DND-41 (cell line): ENCODE measurements at regions not wholly inside any gene's neighbourhood (a gene's known extent, or its start where the extent isn't known, plus 50 kb on each side); places are given as distances from the start of the nearest gene placed in this dataset.

Source experiments
- CTCF ChIP-seq: IDR thresholded peaks from 2 replicates; pipeline ENCODE4 v1.5.1; 2012; ENCODE audit warnings: borderline replicate concordance, low read length, moderate library complexity, mild to moderate bottlenecking; ENCODE audit not compliant: poor library complexity, severe bottlenecking; ENCODE audit errors: extremely low read depth
- EZH2 ChIP-seq: IDR thresholded peaks from 3 replicates; pipeline ENCODE4 v1.6.1; 2012; ENCODE audit warnings: borderline replicate concordance, low read depth, mild to moderate bottlenecking, moderate library complexity, low read length, inconsistent platforms; ENCODE audit not compliant: severe bottlenecking

GRCh38 chr4:4689694-4690440 is 148.0 kb upstream of the STX18 start:
- TF ChIP-seq CTCF (no peak), EZH2 (no peak)
